HG02678 (cell line): ENCODE measurements at regions not wholly inside any gene's neighbourhood (a gene's known extent, or its start where the extent isn't known, plus 50 kb on each side); places are given as distances from the start of the nearest gene placed in this dataset.

Experiments used
- ATAC-seq: cut with Tn5 transposase; IDR thresholded peaks from one replicate; pipeline ENCODE4 v1.9.1; 2021; ENCODE audit warnings: mild to moderate bottlenecking, moderate library complexity; ENCODE audit not compliant: unreplicated experiment

DNA sequence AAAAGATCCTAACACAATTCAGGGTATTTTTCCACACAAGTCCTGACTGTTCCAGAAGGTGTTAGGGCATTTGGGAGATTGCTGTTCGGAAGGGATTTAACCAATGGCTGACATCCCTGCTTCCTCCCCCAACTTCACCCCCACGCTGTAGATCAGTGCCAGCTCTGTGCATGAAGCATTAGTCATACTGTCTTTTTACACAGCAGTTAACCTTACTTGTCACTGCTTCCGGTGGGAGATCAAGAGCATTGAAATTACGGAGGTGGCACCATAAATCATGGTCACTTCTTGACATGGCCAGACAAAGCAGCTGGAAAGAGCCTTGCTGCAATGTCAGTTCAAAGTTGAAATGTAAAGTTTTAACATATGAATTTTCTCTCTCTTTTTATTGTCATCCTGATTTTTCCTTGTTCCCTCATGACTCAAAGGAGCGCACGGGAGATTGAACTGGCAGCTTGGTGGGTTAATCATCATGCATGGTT lies 70.2 kb downstream of the HRH4 start:
- no peak for ATAC-seq

DNA sequence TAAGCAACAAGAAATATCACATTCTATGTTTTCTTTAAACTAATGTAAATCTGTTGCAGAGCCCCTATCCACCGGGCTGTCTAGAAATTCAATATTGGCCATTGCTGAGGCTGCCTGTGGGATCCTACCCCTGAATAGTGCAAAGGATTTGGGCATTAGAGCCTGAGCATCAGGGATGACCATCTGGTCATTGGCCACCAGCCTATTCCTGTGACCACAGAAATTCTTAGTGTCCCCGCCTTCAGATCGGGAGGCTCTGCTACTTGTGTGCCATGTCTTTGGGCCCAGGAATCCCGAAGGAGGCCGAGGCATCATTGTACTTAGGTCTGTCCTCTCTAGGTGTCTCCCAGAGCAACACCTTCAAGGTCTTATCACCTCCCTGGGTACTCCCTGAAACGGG lies 73.8 kb downstream of the HRH4 start:
- ATAC-seq: no peak

DNA sequence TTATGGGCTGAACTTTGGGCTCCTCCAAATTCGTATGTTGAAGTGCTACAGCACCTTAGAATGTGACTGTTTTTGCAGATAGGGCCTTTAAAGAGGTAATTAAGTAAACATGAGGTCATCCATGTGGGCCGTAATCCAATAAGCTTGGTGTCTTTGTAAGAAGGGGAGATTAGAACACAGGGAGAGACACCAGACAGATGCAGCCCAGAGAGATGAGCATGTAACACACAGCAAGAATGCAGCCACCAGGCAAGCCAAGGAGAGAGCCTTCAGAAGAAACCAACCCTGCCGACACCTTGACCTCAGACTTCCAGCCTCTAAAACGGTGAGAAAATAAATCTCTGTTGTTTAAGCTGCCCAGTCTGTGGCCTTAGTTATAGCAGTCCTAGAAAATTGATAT lies 74.3 kb downstream of the HRH4 start:
- no peak for ATAC-seq

DNA sequence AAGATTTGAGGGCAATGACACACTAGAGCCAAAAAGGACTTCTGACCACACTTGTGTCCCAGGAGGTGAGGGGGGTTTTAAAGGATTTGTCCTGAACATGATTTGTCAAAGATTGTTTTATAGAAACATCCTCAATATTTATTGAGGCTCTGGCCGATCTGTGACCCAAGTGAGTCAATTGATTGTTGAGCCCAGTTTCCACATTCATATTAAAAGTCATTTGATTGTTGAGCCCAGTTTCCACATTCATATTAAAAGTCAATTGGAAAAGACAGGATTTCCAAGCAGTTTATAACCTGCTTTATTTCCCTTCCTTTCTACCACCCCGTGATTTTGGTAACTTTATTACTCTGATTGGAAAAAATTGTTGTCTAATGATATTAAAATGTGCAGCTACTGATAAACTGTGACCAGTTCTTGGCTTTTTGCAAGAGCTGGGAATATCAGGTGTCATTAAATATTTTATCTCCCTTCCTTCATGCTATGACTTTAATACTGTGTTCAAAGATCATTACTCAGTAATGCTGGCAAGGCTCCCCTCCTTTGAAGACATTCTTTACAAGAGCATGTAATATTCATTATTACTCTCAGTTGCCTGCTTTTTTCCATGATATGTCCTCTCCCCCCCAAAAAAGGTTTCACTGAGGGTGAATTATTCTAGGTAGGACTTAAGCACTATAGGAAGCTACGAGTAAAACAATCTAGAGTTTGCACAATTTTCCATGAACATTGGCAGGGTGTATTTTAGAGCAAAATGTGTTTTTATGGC lies 75.3 kb downstream of the HRH4 start:
- no peak for ATAC-seq

DNA sequence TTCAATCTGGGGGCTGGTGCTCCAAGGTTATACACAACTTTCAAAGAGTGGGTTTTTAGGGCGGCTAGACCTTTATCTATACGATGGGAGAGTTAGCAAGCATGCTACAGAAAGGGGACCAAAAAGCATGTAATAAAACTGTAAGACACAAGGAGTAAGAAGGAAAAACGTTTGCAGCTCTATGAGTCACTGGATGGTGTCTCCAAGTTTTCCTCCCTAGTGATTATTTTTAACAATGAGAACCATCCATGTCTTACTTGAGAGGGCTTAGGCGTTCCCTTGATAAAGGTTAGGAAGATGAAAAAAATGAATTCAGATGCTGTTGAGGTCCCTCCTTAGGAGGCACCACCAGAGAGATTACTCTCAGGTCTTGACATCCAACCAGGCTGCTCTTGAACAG lies 75.9 kb downstream of the HRH4 start:
- no peak for ATAC-seq

DNA sequence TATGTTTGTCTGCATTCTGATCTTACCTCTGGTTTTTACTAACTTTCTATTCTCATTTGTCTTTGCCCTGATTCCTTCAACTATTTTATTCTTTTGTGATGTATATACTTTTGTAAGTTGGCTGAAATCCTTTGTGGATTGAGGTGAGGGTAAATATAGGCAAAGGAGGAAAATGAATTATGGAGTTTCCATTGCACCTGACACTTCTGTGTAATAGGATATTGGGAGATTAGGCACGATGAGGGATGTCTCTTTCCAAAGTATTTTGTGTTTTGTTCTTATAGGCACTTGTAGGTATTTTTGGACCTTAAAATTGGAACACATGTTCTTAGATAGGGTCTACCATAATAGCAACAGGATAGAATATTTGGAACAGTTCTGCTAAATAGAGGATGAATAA lies 76.4 kb downstream of the HRH4 start:
- ATAC-seq: no peak

DNA sequence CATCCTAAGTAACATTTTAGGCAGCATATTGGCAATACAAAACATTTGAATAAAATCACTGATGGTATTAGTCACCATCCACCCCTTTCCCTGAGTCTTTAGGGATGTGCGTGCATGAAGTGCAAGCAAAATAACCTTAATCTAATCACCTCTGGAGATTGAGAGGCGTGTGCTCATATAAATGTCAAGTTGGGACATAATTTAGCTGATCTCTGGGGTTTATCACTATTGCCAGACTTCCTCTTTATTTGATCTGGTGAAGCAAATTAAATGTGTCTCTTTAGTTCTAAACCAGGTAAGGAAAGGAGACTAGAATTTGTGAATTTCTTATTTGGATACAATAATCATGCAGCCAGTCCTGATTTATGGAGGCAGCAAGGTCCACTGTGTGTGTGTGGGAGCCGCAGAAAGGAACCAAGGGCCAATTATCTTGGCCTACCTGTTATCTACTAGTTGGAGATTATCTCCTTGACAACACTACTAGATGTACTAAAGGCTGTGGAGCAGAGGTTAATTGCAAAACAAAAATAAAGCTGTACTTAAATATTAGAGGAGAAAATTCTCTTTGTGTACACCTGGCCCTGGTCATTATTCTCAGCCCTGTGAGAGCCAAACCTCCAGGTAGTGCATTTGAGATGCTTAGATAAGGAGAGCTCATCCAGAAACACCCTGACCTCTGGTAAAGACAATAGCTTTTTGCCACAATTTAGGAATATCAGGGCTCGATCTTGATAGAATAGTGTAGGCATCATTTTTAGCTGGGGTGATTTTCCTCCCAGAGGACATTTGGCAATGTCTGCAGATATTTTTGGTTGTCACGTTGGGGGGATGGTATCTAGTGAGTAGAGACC lies 78.2 kb downstream of the HRH4 start:
- no peak for ATAC-seq

DNA sequence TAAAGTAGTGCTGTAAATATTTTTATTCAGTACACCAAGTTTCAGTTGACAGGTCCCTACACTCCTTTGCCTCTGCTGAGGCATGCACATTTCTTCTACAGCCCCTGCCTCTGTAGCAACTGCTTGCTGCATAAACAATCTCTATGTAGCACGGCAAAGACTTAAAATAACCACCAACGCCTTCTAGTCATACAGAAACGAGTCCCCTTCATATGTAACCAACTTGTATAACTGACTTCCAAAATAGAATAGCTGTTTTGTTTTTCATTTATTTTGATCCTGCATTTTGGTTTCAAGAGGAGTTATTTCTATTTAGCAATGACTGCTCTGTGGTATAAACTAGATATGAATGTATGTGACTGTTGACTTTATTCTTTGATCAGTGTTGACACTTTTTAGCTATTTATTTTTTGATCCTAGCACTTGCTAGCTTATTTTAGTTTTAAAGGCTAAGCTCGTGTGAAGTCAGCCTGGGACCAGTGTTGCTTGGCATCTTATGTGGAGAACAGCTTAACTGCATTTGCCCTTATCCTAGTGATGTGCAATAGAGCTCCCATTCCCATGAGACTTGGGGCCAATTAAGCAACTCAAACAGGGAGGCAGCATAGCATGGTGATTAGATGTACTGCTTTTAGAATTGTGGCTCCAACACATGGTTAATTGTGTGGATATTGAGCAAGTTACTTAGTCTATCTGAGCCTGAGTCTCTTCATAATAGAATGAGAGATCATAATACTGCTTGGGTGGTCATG lies 79.6 kb downstream of the HRH4 start:
- ATAC-seq: no peak

DNA sequence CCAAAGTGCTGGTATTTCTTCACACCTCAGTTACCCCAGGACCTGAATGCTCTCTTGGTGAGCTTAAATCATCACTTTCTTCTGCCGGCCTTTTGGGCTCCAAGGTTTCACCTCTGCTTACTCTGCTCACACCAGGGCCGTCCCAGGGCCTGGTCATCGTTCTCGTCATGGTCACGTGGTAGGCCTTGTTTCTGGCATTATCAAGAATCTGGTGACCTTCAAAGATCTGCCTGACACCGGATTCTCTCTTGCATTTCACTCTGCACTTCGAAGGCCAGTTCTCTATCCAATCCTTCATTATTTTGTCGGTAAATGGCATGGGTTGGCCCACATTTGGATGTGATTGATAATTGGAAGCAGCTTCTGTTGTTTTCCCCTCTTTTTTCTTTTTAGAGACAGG lies 80.5 kb downstream of the HRH4 start:
- ATAC-seq: no peak

DNA sequence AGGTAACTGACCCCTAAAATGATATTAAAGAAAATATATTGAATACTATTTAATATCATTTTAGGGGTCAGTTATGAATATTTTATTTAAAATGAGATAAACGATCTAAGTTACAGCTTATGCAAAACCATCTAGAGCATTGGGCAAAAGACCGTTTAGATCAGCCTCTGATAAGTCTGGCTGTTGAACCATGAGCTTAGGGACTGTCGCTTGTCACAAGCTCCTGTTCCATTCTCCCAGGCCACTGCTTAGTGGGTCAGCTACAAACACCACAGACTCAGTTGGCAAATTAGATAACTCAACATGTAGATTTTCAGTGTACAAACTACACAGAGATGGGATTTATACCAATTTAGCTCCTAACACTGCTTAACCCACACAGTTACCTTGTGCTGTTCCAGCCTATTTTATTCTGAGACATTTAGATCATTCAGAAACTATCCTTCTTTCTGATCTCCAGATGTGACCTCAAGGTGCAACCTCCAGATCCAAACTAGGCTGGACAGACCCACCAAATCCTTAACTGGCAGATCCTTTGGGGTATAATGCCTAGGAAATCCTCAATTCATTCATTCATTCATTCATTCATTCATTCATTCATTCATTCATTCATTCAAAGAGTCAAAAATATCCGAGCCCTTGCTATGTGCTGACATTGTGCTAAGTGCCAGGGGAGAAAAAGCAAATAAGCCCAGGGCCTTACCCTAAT lies 82.8 kb downstream of the HRH4 start:
- ATAC-seq: no peak

DNA sequence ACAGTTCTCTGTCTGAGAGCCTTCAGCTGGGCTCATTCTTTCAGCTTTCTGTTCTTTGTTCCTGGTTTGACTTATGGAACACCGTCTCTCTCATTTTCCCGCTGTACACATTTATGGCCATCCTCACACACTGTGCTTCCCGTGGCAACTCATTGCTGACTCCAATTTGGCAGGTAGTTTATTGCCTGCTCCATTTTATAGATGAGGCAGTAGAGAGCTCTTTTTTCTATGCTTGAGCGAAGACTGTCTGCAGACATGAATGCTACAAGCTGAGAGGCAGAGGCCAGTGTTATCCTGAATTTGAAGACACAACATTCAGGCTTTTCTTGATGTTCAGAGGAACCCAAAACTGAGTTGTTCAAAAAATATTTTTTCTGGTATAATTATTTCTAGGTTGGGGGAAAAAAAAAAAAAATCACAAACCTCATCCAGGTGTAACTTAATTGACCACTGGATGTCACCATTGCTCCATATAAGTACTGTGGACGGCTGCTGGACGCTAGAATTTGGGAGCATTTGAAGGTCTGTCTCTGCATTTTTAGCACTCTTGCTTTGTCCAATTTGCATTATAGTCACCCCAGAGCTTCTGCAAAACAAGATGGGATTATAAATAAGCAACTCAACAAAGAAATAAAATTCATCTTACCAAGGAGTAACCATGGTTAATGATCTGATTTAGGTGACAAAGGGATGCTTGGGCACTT lies 83.5 kb downstream of the HRH4 start:
- no peak for ATAC-seq

DNA sequence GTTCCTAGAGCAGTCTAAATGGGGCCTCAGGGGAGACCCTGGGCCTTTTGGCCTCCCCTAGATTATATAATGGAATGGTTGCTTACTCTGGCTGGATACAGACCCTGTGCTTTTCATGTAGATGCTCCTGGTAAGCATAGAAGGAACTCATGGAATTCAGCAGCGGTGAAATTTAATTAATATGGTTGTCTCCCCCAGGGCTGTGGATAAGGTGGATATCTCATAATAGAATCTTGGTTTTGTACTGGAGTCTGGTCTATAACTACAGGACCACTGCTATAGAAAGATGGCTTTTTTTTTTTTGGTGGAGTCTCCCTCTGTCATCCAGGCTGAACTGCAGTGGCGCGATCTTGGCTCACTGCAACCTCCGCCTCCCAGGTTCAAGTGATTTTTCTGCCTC lies 84.5 kb downstream of the HRH4 start:
- ATAC-seq: no peak

DNA sequence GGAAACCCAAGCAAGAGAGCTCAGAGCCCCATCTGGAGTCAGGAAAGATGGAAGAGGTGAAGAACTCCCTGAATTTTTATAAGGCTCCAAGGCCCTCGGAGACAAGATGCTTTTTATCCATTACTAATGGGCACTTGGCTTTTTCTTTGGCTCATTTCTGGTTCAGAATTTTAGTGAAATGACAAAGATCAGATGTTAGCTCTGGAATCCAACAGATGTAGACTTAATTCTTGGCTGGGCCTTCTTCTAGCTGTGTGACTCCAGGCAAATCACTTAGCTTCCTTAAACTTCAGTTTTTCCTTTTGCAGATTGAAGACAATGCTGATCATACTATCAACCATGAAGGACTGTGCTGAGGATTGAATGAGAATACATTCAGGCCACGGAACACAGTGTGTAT lies 85.2 kb downstream of the HRH4 start:
- ATAC-seq: no peak

DNA sequence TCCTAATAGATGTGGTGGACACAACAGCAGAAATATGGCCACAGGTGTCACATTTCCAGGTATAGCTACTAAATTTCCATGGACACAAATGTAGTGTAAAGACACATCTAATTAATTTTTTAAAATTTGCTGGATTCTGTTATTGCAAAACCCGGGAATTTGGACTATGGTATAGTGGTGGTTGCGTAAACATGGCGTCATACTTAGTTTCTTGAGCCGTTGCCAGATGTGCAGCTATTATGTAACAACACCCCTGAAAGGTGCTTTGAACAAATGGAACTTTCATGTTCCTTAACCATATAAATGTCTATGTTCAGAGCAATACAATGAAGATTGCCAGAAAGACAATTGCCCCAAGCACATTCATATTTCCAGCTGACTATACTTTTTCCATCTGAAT lies 85.9 kb downstream of the HRH4 start:
- no peak for ATAC-seq

DNA sequence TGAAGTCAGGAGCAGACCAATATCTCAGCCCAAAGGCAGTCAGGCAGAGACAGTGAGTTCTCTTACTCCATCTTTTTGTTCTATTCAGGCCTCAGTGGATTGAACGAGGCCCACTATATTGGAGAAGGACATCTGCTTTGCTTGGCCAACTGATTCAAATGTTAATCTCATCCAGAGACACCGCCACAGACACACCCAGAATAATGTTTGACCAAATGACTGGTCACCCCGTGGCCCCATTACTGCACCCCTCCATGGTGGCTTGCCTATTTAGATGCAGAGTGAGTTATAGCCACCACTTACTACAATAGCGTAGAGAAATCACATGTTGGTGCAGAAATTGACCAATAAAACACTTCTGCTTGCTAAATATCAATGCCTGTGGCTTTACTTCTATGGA lies 88.1 kb downstream of the HRH4 start:
- ATAC-seq: no peak

DNA sequence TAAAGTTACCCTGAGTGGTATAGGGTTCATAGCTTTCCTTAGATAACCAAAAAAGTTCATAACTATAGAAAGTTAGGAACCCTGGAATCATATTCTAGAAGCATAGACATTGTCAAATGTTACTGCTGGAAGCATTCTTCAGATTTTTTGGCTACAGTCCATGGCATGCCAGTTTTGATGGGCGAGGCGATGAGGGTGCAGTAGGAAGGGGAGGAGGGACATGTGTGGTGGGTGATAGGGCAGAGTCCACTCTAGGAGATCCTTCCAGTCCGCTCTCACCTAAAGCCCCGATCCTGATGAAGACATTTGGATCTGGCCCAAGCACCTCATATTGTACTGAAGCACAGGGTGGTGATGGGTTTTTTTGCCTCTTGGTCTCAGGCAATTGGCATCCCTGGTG lies 91.8 kb downstream of the HRH4 start:
- no peak for ATAC-seq

DNA sequence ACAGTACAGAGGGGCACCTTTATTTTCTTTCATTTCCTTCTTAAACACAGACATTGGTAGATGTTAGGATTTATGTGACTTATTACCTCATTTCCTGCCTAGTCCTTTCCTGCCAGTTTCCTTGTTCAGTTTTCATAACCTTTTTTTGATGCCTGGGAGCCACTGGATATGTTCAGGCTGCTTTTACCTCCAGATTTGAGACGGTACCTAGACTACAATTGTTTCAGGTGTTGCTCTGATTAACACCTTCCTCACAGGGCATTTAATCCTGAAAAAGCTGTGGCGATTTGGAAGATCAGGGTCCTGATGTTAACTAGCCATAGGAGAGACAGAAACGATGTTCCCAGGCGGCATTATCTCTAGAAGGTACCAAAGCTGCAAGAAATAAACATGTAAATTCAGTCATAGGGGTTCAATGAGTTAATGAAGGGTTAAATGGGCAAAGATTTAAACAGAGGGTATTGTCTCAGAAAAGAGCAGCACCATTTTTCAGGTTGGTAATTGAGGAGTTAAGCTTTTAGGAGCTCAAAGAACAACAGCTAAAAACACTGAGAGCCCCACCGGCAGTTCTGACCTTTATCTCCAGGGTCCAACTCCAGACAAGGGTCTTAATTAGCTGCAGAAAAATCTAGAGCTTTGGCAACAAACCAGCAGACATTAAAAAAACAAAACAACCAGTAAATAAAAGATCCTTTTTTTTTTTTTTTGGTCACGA lies 93.3 kb downstream of the HRH4 start:
- no peak for ATAC-seq

DNA sequence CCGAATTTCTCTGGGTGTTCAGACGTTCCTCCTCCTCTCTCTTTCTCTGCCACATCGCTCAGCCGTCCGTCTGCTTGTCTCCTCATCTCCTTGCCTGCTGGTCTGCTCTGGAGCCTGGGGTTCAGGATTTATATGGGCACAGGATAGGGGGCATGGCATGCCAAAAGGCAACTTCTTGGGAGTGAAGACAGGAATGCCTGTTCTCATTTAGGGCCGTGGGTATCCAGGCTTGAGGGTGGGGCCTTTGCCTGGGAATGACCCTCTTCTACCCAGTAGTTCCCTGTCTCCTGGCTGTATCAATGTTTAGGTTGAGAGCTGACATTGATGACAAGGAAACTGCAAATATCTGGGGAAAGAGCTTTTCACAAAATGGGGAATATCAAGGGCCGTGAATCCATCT lies 98.0 kb downstream of the HRH4 start:
- ATAC-seq: no peak

DNA sequence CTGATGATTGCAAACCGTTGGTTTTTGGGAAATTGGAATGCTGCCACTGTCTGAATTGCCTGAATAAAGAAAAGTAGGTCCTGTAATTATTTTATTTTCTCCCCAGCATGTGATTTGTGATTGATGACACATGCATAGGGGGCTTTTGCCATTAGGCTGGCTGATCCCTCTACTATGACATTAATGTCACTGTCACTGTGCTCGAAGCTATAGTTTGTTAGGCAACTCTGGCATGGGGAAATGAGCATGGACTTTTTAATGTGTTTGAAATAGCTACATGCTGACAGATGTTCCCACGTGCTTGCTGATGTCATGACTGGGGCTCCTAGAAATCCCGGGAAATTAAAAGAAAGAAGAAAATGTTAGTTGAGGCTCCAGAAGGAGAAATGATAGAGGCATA lies 99.1 kb downstream of the HRH4 start:
- ATAC-seq: no peak

DNA sequence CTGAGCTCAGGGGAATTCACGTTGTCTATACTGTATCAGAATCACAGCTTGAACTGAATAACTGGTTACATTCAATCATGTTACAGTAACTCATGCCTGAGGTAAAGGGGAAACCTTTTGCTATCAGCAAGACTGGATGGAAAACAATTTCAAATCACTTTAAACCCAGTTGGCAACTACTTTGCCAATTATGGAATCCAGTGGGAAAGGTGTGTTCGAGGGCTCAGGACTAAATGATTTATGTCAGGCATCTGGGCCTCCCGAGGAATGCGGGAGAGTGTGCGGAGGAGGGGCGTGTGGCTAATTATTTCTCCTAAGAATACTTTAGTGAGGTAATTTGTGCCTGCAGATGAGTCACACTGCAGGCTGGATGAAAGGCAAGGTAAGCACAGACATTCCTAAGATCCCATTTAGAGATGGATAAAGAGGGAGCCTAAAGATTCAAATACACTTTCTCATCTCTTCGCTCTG lies 100.1 kb downstream of the HRH4 start:
- no peak for ATAC-seq
